CD4-positive, alpha-beta memory T cell (primary cell): ENCODE measurements at regions not wholly inside any gene's neighbourhood (a gene's known extent, or its start where the extent isn't known, plus 50 kb on each side); places are given as distances from the start of the nearest gene placed in this dataset.

Source experiments
- CTCF ChIA-PET: fragments of 350-600 bp; sonication (Branson Sonifier 250); formaldehyde crosslinking; loops from one replicate; lab custom pipeline; 2021; ENCODE audit warnings: inconsistent platforms; ENCODE audit not compliant: partially characterized antibody; lab: Charles Lee
- POLR2A ChIA-PET: fragments of 350-600 bp; sonication (Branson Sonifier 250); formaldehyde crosslinking; loops from one replicate; lab custom pipeline; 2021; ENCODE audit not compliant: partially characterized antibody; lab: Charles Lee
- DNase-seq, 5 donors: peaks; one replicate each; pipeline versions ENCODE4 v3.0.0 to v3.0.0-alpha.2; 2020 to 2022; ENCODE audit warnings: mixed read lengths in 1 of 5
- H3K27ac ChIP-seq: one replicate; pipeline ENCODE4 v1.7.0; 2013; ENCODE audit warnings: low read depth, low read length
- H3K27me3 ChIP-seq: 2 replicates; pipeline ENCODE4 v1.7.0; 2013; ENCODE audit warnings: mild to moderate bottlenecking, low read length, moderate library complexity; ENCODE audit not compliant: insufficient read depth
- H3K36me3 ChIP-seq: 2 replicates; pipeline ENCODE4 v1.7.0; 2013; ENCODE audit warnings: mild to moderate bottlenecking, low read length, moderate library complexity; ENCODE audit not compliant: insufficient read depth
- H3K4me1 ChIP-seq: 2 replicates; pipeline ENCODE4 v1.7.0; 2013; ENCODE audit warnings: mild to moderate bottlenecking, low read length, moderate library complexity; ENCODE audit not compliant: insufficient read depth
- H3K4me3 ChIP-seq, 2 donors: one replicate each; pipeline ENCODE4 v1.7.0; 2013; ENCODE audit warnings: low read length in 2 of 2, mild to moderate bottlenecking in 1 of 2
- H3K9me3 ChIP-seq, 2 donors: one replicate each; pipeline ENCODE4 v1.7.0; 2013; ENCODE audit warnings: low read length in 2 of 2, control low read depth in 1 of 2; ENCODE audit not compliant: control insufficient read depth in 1 of 2
- H3K27ac Mint-ChIP-seq, 7 donors: one replicate each; pipeline ENCODE4 v1.8.0; 2020 to 2021; ENCODE audit warnings: mixed read lengths in 7 of 7, mild to moderate bottlenecking in 6 of 7, inconsistent platforms in 3 of 7, moderate library complexity in 3 of 7
- H3K27me3 Mint-ChIP-seq, 2 donors: one replicate each; pipeline ENCODE4 v1.8.0; 2020 to 2021; ENCODE audit warnings: mixed read lengths in 2 of 2
- H3K36me3 Mint-ChIP-seq, 2 donors: one replicate each; pipeline ENCODE4 v1.8.0; 2020 to 2021; ENCODE audit warnings: mixed read lengths in 2 of 2, inconsistent platforms in 1 of 2, mild to moderate bottlenecking in 1 of 2
- H3K4me1 Mint-ChIP-seq, 4 donors: one replicate each; pipeline ENCODE4 v1.8.0; 2020 to 2021; ENCODE audit warnings: mixed read lengths in 4 of 4, mild to moderate bottlenecking in 1 of 4
- H3K4me3 Mint-ChIP-seq, 8 donors: one replicate each; pipeline ENCODE4 v1.8.0; 2020 to 2021; ENCODE audit warnings: mixed read lengths in 8 of 8, mild to moderate bottlenecking in 7 of 8, moderate library complexity in 6 of 8, inconsistent platforms in 3 of 8
- H3K9me3 Mint-ChIP-seq, 8 donors: one replicate each; pipeline ENCODE4 v1.8.0; 2020 to 2021; ENCODE audit warnings: mixed read lengths in 8 of 8, mild to moderate bottlenecking in 5 of 8, inconsistent platforms in 3 of 8, moderate library complexity in 1 of 8
- intact Hi-C: fragments of 100-400 bp; cut with micrococcal nuclease; formaldehyde crosslinking; loops from one replicate; pipeline ENCODE4 v1.15.1; 2023

GRCh38 chr13:109963384-109963783 is 177.0 kb upstream of the IRS2 start:
- Histone ChIP-seq H3K4me3 (no peak overlapping the region), H3K9me3 (no peaks in the 10 kb centered on the region), H3K4me1 (no peaks in the 10 kb centered on the region), H3K36me3 (no peaks in the 10 kb centered on the region), H3K27me3 (no peaks in the 10 kb centered on the region), H3K27ac (no peak overlapping the region)
- peaks cover 0 to 8% (median 2%) of the 10 kb centered on the region in 8 donors for H3K9me3 Mint-ChIP-seq
- H3K4me3 Mint-ChIP-seq, result no peak overlapping the region
- CTCF ChIA-PET, result no interaction called here
- no peak overlapping the region for H3K27ac Mint-ChIP-seq
- H3K27me3 Mint-ChIP-seq, result peaks cover 4 to 5% of the 10 kb centered on the region in 2 donors
- POLR2A ChIA-PET, result no interaction called here
- H3K36me3 Mint-ChIP-seq, result no peaks in the 10 kb centered on the region
- H3K4me1 Mint-ChIP-seq, result peaks cover 0 to 10% (median 1%) of the 10 kb centered on the region in 4 donors
- intact Hi-C loops, result no loop called here
- DNase-seq, result no peak

DNA sequence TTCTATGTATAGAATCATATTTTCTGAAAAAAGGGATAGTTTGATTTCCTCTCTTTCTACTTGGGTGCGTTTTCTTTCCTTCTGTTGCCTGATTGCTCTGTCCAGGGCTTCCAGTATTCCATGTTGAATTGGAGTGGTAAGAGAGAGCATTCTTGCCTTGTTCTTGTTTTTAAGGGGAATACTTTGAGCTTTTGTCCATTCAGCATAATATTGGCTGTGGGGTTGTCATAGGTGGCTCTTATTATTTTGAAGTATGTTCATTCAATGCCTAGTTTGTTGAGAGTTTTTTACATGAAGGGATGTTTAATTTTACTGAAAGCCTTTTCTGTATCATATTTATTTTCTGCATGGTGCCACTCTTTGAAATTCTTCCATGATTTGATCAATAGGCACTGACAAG is 173.5 kb upstream of the IRS2 start:
- POLR2A ChIA-PET, result no interaction called here
- Mint-ChIP-seq H3K9me3 (peaks cover 0 to 12% (median 5%) of the 10 kb centered on the region in 8 donors), H3K36me3 (no peaks in the 10 kb centered on the region), H3K27ac (no peak overlapping the region), H3K27me3 (peaks cover 4 to 5% of the 10 kb centered on the region in 2 donors), H3K4me3 (no peak overlapping the region), H3K4me1 (peaks cover 0 to 10% (median 0%) of the 10 kb centered on the region in 4 donors)
- no peaks in the 10 kb centered on the region for H3K4me1 ChIP-seq
- no peaks in the 10 kb centered on the region for H3K27me3 ChIP-seq
- no peak overlapping the region for H3K27ac ChIP-seq
- no peaks in the 10 kb centered on the region for H3K9me3 ChIP-seq
- H3K4me3 ChIP-seq, result no peak overlapping the region
- CTCF ChIA-PET, result no interaction called here
- no peaks in the 10 kb centered on the region for H3K36me3 ChIP-seq
- no peak for DNase-seq
- intact Hi-C loops, result no loop called here

DNA sequence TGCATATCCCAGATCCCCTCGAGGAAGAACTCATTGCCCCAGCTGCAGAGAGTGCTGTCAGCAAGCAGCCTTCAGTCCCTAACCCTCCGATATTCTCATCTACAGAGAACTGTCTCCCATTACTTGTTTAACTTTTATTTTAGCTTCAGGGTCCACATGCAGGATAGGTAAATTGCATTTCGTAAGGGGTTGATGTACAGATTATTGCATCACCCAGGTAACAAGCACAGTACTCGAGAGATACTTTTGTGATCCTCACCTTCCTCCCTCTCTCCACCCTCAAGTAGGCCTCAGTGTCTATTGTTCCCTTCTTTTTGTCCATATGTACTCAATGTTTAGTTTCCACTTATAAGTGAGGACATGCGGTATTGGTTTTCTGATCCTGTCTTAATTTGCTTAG is 171.5 kb upstream of the IRS2 start:
- intact Hi-C loops, result no loop called here
- ChIA-PET POLR2A (no interaction called here), CTCF (no interaction called here)
- no peaks in the 10 kb centered on the region for H3K4me1 Mint-ChIP-seq
- H3K9me3 Mint-ChIP-seq, result peaks cover 0 to 12% (median 5%) of the 10 kb centered on the region in 8 donors
- no peaks in the 10 kb centered on the region for H3K4me1 ChIP-seq
- H3K27ac Mint-ChIP-seq, result no peak overlapping the region
- no peaks in the 10 kb centered on the region for H3K27me3 ChIP-seq
- DNase-seq, result no peak
- no peaks in the 10 kb centered on the region for H3K36me3 Mint-ChIP-seq
- H3K4me3 Mint-ChIP-seq, result no peak overlapping the region
- no peaks in the 10 kb centered on the region for H3K36me3 ChIP-seq
- H3K9me3 ChIP-seq, result no peaks in the 10 kb centered on the region
- no peak overlapping the region for H3K27ac ChIP-seq
- peaks cover 0 to 2% of the 10 kb centered on the region in 2 donors for H3K27me3 Mint-ChIP-seq
- H3K4me3 ChIP-seq, result no peak overlapping the region

- no peak for DNase-seq
- H3K36me3 ChIP-seq, result no peaks in the 10 kb centered on the region
- POLR2A ChIA-PET, result no interaction called here
- Mint-ChIP-seq H3K4me1 (no peaks in the 10 kb centered on the region), H3K4me3 (no peak overlapping the region), H3K9me3 (peaks cover 0 to 14% (median 5%) of the 10 kb centered on the region in 8 donors), H3K27me3 (peaks cover 0 to 2% of the 10 kb centered on the region in 2 donors), H3K36me3 (no peaks in the 10 kb centered on the region), H3K27ac (no peak overlapping the region)
- no peaks in the 10 kb centered on the region for H3K4me1 ChIP-seq
- no peak overlapping the region for H3K4me3 ChIP-seq
- H3K9me3 ChIP-seq, result no peaks in the 10 kb centered on the region
- CTCF ChIA-PET, result no interaction called here
- H3K27me3 ChIP-seq, result no peaks in the 10 kb centered on the region
- intact Hi-C loops, result no loop called here
- H3K27ac ChIP-seq, result no peak overlapping the region
Measured at GRCh38 chr13:109955598-109955997, 169.2 kb upstream of the IRS2 start.

- no peaks in the 10 kb centered on the region for H3K27me3 Mint-ChIP-seq
- H3K4me1 Mint-ChIP-seq, result no peaks in the 10 kb centered on the region
- H3K27ac Mint-ChIP-seq, result no peak overlapping the region
- Histone ChIP-seq H3K36me3 (no peaks in the 10 kb centered on the region), H3K27me3 (no peaks in the 10 kb centered on the region), H3K4me1 (no peaks in the 10 kb centered on the region), H3K9me3 (no peaks in the 10 kb centered on the region), H3K4me3 (no peak overlapping the region), H3K27ac (no peak overlapping the region)
- ChIA-PET CTCF (no interaction called here), POLR2A (no interaction called here)
- H3K36me3 Mint-ChIP-seq, result no peaks in the 10 kb centered on the region
- H3K4me3 Mint-ChIP-seq, result no peak overlapping the region
- peaks cover 0 to 12% (median 4%) of the 10 kb centered on the region in 8 donors for H3K9me3 Mint-ChIP-seq
- no peak for DNase-seq
- intact Hi-C loops, result no loop called here
Measured at GRCh38 chr13:109954441-109954840, 168.1 kb upstream of the IRS2 start.

GRCh38 chr13:109951491-109951890 is 165.1 kb upstream of the IRS2 start:
- CTCF ChIA-PET, result no interaction called here
- H3K36me3 Mint-ChIP-seq, result no peaks in the 10 kb centered on the region

DNA sequence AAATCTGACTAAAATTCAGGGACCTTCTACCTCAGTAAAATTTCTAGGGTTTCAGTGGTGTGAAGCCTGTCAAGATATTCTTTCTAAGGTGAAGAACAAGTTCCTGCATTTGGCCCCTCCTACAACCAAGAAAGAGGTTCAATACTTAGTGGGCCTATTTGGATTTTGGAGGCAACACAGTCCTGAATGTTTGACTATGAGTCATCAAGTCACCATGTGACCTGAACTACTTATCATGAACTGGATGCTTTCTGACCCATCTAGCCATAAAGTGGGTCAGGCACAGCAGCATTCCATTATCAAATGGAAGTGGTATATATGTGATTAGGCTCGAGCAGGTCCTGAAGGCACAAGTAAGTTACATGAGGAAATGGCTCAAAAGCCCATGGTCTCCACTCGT is 163.0 kb upstream of the IRS2 start:
- H3K4me1 ChIP-seq, result no peaks in the 10 kb centered on the region
- H3K36me3 ChIP-seq, result no peaks in the 10 kb centered on the region
- Mint-ChIP-seq H3K4me3 (no peak overlapping the region), H3K27ac (no peak overlapping the region), H3K4me1 (no peaks in the 10 kb centered on the region), H3K9me3 (peaks cover 0 to 9% (median under 1%) of the 10 kb centered on the region in 8 donors), H3K36me3 (no peaks in the 10 kb centered on the region), H3K27me3 (peaks cover 0 to 3% of the 10 kb centered on the region in 2 donors)
- no peak overlapping the region for H3K27ac ChIP-seq
- H3K4me3 ChIP-seq, result no peak overlapping the region
- no peaks in the 10 kb centered on the region for H3K27me3 ChIP-seq
- no peaks in the 10 kb centered on the region for H3K9me3 ChIP-seq
- POLR2A ChIA-PET, result no interaction called here
- intact Hi-C loops, result no loop called here
- CTCF ChIA-PET, result no interaction called here
- no peak for DNase-seq

More at GRCh38 chr13:109951491-109951890, 165.1 kb upstream of the IRS2 start:
- DNase-seq, result no peak
- POLR2A ChIA-PET, result no interaction called here
- Mint-ChIP-seq H3K27me3 (no peaks in the 10 kb centered on the region), H3K4me3 (no peak overlapping the region), H3K27ac (no peak overlapping the region), H3K4me1 (no peaks in the 10 kb centered on the region), H3K9me3 (peaks cover 0 to 4% (median under 1%) of the 10 kb centered on the region in 8 donors)
- H3K4me3 ChIP-seq, result no peak overlapping the region
- no peaks in the 10 kb centered on the region for H3K9me3 ChIP-seq
- no peaks in the 10 kb centered on the region for H3K4me1 ChIP-seq
- H3K36me3 ChIP-seq, result no peaks in the 10 kb centered on the region
- no peaks in the 10 kb centered on the region for H3K27me3 ChIP-seq
- H3K27ac ChIP-seq, result no peak overlapping the region
- intact Hi-C loops, result no loop called here

DNA sequence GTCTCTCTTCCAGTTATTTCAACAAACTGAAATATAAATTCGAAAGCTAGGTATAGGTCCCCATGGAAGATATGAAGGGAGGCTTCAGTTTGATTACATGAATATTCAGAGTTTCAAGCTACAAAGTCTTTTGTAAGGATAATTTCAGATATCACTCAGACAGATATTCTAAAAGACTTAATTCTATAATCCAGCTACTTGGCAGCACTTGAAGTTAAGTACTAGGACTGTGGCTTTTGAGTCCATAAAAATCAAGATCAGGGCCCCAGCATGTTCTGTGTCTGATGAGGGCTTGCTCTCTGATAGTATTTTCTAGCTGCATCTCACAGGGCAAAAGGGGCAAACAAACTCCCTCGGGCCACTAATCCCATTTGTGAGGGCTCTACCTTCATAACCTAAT is 160.6 kb upstream of the IRS2 start:
- H3K4me3 Mint-ChIP-seq, result no peak overlapping the region
- H3K4me1 Mint-ChIP-seq, result no peaks in the 10 kb centered on the region
- H3K27ac Mint-ChIP-seq, result peak overlapping the region in 1 of 7 donors; percentile 35
- Histone ChIP-seq H3K36me3 (no peaks in the 10 kb centered on the region), H3K27ac (no peak overlapping the region), H3K4me3 (no peak overlapping the region), H3K4me1 (no peaks in the 10 kb centered on the region), H3K9me3 (no peaks in the 10 kb centered on the region), H3K27me3 (no peaks in the 10 kb centered on the region)
- POLR2A ChIA-PET, result no interaction called here
- intact Hi-C loops, result no loop called here
- H3K36me3 Mint-ChIP-seq, result no peaks in the 10 kb centered on the region
- H3K27me3 Mint-ChIP-seq, result peaks cover 0 to 3% of the 10 kb centered on the region in 2 donors
- no peak for DNase-seq
- CTCF ChIA-PET, result no interaction called here
- H3K9me3 Mint-ChIP-seq, result peaks cover 0 to 12% (median 2%) of the 10 kb centered on the region in 8 donors
